H1 (cell line): ENCODE measurements at regions not wholly inside any gene's neighbourhood (a gene's known extent, or its start where the extent isn't known, plus 50 kb on each side); places are given as distances from the start of the nearest gene placed in this dataset.

ENCODE experiments used
- CTCF ChIA-PET: fragments of 300-600 bp; sonication (Branson Sonifier 250); formaldehyde crosslinking; loops from one replicate; lab custom pipeline; 2021; ENCODE audit not compliant: partially characterized antibody; lab: Charles Lee
- POLR2A ChIA-PET: fragments of 300-600 bp; sonication (Branson Sonifier 250); formaldehyde crosslinking; loops from one replicate; lab custom pipeline; 2021; ENCODE audit warnings: inconsistent platforms; ENCODE audit not compliant: partially characterized antibody; lab: Charles Lee
- DNase-seq, 2 experiments: peaks; one replicate each; pipeline versions ENCODE4 v3.0.0 to v3.0.0-alpha.2; 2010 to 2022; ENCODE audit warnings: low spot score in 2 of 2, low read depth in 1 of 2, mixed read lengths in 1 of 2
- FAIRE-seq: peaks from 2 replicates; lab custom pipeline; 2011; peaks lifted over from hg19 to GRCh38; lab: Jason Lieb, UNC
- H2AFZ ChIP-seq: 2 replicates; pipeline ENCODE4 v1.8.1; 2012; ENCODE audit warnings: low read length, inconsistent platforms
- H2AK5ac ChIP-seq: 2 replicates; pipeline ENCODE4 v1.6.1; 2013; ENCODE audit warnings: low read depth, low read length
- H2BK120ac ChIP-seq: replicated peaks from 2 replicates; pipeline ENCODE3; 2013; ENCODE audit warnings: low read depth, low read length, inconsistent platforms
- H2BK12ac ChIP-seq: 2 replicates; pipeline ENCODE4 v1.6.1; 2013; ENCODE audit warnings: low read depth, low read length
- H2BK15ac ChIP-seq: 2 replicates; pipeline ENCODE4 v1.6.1; 2013; ENCODE audit warnings: low read length
- H2BK20ac ChIP-seq: 2 replicates; pipeline ENCODE4 v1.6.1; 2013; ENCODE audit warnings: low read length
- H2BK5ac ChIP-seq: 2 replicates; pipeline ENCODE4 v1.6.1; 2013; ENCODE audit warnings: low read depth, low read length
- H3K14ac ChIP-seq: 2 replicates; pipeline ENCODE4 v1.6.1; 2013; ENCODE audit warnings: inconsistent platforms; ENCODE audit not compliant: insufficient read length
- H3K18ac ChIP-seq: 2 replicates; pipeline ENCODE4 v1.6.1; 2013; ENCODE audit warnings: low read length; ENCODE audit errors: extremely low read depth
- H3K23ac ChIP-seq: 2 replicates; pipeline ENCODE4 v1.6.1; 2013; ENCODE audit warnings: inconsistent platforms; ENCODE audit not compliant: insufficient read length
- H3K23me2 ChIP-seq: 2 replicates; pipeline ENCODE4 v1.6.1; 2013; ENCODE audit warnings: low read depth, low read length
- H3K27ac ChIP-seq: 2 replicates; pipeline ENCODE4 v1.6.1; 2011; ENCODE audit warnings: low read depth, low read length, inconsistent platforms
- H3K27me3 ChIP-seq, 4 experiments: replicated peaks in 1 of 4; 1 replicate in 1 of 4; 2 replicates in 3 of 4; pipeline versions ENCODE4 v1.6.1 to v1.8.1; 2011 to 2013; ENCODE audit warnings: low read length in 3 of 4, mild to moderate bottlenecking in 3 of 4, inconsistent platforms in 2 of 4, mixed read lengths in 2 of 4, moderate library complexity in 1 of 4; ENCODE audit not compliant: control insufficient read depth in 3 of 4, insufficient read depth in 3 of 4; ENCODE audit errors: extremely low read depth in 1 of 4
- H3K36me3 ChIP-seq, 4 experiments: 2 replicates each; pipeline versions ENCODE4 v1.6.1 to v1.8.1; 2011 to 2013; ENCODE audit warnings: mild to moderate bottlenecking in 4 of 4, low read length in 3 of 4, moderate library complexity in 2 of 4, control low read depth in 1 of 4, inconsistent platforms in 1 of 4; ENCODE audit not compliant: insufficient read depth in 4 of 4, control insufficient read depth in 2 of 4
- H3K4ac ChIP-seq: replicated peaks from 2 replicates; pipeline ENCODE3; 2013; ENCODE audit warnings: low read length, low read depth, mixed read lengths, inconsistent platforms; ENCODE audit not compliant: insufficient read length
- H3K4me1 ChIP-seq, 4 experiments: replicated peaks in 1 of 4; 1 replicate in 1 of 4; 2 replicates in 3 of 4; pipeline versions ENCODE4 v1.6.1 to v1.8.1; 2011 to 2013; ENCODE audit warnings: low read length in 3 of 4, inconsistent platforms in 2 of 4, mixed read lengths in 1 of 4; ENCODE audit not compliant: insufficient read depth in 4 of 4, control insufficient read depth in 3 of 4
- H3K4me2 ChIP-seq, 2 experiments: 2 replicates each; pipeline versions ENCODE4 v1.6.1 to v1.8.1; 2011 to 2013; ENCODE audit warnings: low read depth in 2 of 2, low read length in 2 of 2, control low read depth in 1 of 2, inconsistent platforms in 1 of 2, mild to moderate bottlenecking in 1 of 2; ENCODE audit not compliant: insufficient read depth in 1 of 2
- H3K4me3 ChIP-seq, 4 experiments: fragments of 200-600, 300-600 bp in 1 of 4; sonication (generic), shearing (Covaris generic), sonication (Bioruptor Twin) in 1 of 4; 2 replicates each; pipeline versions ENCODE4 v1.5.1 to v1.8.1; 2011 to 2016; ENCODE audit warnings: low read length in 4 of 4, low read depth in 3 of 4, control low read depth in 2 of 4, inconsistent platforms in 2 of 4, mild to moderate bottlenecking in 2 of 4, mixed read lengths in 1 of 4, moderate library complexity in 1 of 4; ENCODE audit not compliant: insufficient read depth in 2 of 4; ENCODE audit errors: extremely low read depth in 1 of 4
- H3K56ac ChIP-seq: replicated peaks from 2 replicates; pipeline ENCODE3; 2013; ENCODE audit warnings: low read depth, mild to moderate bottlenecking, mixed read lengths, low read length, inconsistent platforms; ENCODE audit not compliant: insufficient read length
- H3K79me1 ChIP-seq: 2 replicates; pipeline ENCODE4 v1.6.1; 2013; ENCODE audit warnings: low read depth, low read length, control low read depth
- H3K79me2 ChIP-seq, 2 experiments: 2 replicates each; pipeline versions ENCODE4 v1.6.1 to v1.8.1; 2012 to 2013; ENCODE audit warnings: low read length in 2 of 2, mild to moderate bottlenecking in 2 of 2, inconsistent platforms in 1 of 2; ENCODE audit not compliant: insufficient read depth in 2 of 2, control insufficient read depth in 1 of 2
- H3K9ac ChIP-seq, 4 experiments: replicated peaks in 1 of 4; 1 replicate in 1 of 4; 2 replicates in 3 of 4; pipeline versions ENCODE4 v1.6.1 to v1.8.1; 2011 to 2013; ENCODE audit warnings: low read depth in 3 of 4, low read length in 3 of 4, control low read depth in 2 of 4, mild to moderate bottlenecking in 2 of 4, moderate library complexity in 2 of 4, inconsistent platforms in 1 of 4; ENCODE audit errors: extremely low read depth in 1 of 4
- H3K9me3 ChIP-seq, 2 experiments: 2 replicates each; pipeline versions ENCODE4 v1.6.1 to v1.8.1; 2012 to 2013; ENCODE audit warnings: mild to moderate bottlenecking in 2 of 2, moderate library complexity in 2 of 2, control low read depth in 1 of 2, inconsistent platforms in 1 of 2, low read depth in 1 of 2, low read length in 1 of 2, mixed read lengths in 1 of 2; ENCODE audit not compliant: insufficient read depth in 2 of 2
- H4K20me1 ChIP-seq, 2 experiments: replicated peaks in 1 of 2; 2 replicates each; pipeline versions ENCODE3 to v1.8.1; 2011 to 2013; ENCODE audit warnings: inconsistent platforms in 2 of 2, low read length in 2 of 2, mild to moderate bottlenecking in 1 of 2; ENCODE audit not compliant: insufficient read depth in 2 of 2, control insufficient read depth in 1 of 2
- H4K5ac ChIP-seq: 2 replicates; pipeline ENCODE4 v1.6.1; 2013; ENCODE audit warnings: low read length, low read depth, mixed read lengths, inconsistent platforms; ENCODE audit not compliant: insufficient read length
- H4K8ac ChIP-seq: 2 replicates; pipeline ENCODE4 v1.8.0; 2013; ENCODE audit warnings: mild to moderate bottlenecking, moderate library complexity, low read length, inconsistent platforms; ENCODE audit not compliant: insufficient read depth; ENCODE audit errors: extremely low read depth
- H4K91ac ChIP-seq: replicated peaks from 2 replicates; pipeline ENCODE3; 2013; ENCODE audit warnings: low read length, mixed read lengths, inconsistent platforms; ENCODE audit not compliant: insufficient read length
- EZH2 ChIP-seq: fragments of 200-600 bp; sonication (generic); IDR thresholded peaks from 2 replicates; pipeline ENCODE4 v1.7.1; 2012; ENCODE audit warnings: low read depth, mild to moderate bottlenecking, moderate library complexity, low read length, inconsistent platforms; ENCODE audit not compliant: severe bottlenecking
- POLR2A ChIP-seq, 2 experiments: IDR thresholded peaks; 1 replicate in 1 of 2; 2 replicates in 1 of 2; pipeline ENCODE4 v1.6.1; 2011; ENCODE audit warnings: low read depth in 2 of 2, low read length in 2 of 2, mild to moderate bottlenecking in 2 of 2; ENCODE audit errors: control extremely low read depth in 1 of 2

DNA sequence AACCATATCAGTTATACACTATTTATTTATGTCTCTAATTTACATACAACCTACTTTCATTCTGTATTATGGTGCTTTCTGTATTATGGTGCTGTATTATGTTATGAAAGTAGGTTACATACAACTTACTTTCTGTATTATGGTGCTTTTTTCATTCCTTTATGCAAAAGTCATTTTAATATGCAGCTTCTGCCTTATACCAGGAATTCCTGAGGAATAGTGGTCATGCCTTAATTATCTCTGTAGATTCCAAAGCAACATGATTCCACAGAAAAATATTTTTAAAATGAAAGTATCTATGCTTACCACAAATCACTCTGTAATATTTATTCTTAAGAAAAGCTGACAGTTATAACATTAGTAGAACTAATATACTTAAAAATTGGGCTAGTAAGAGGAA, 922.0 kb upstream of the NRXN1 start:
- no peaks in the 10 kb centered on the region for H4K20me1 ChIP-seq
- no peak overlapping the region for H3K56ac ChIP-seq
- H3K4ac ChIP-seq, result no peak overlapping the region
- H3K18ac ChIP-seq, result no peak overlapping the region
- TF ChIP-seq POLR2A (IDR thresholded peaks at IDR 0.05; ENCODE audit: control extremely low read depth in 1 of 2, low read depth in 2 of 2, low read length in 2 of 2) (no peak), EZH2 (no peak)
- TF ChIP-seq, all 59 proteins: peak for 0
- H3K4me1 ChIP-seq, result no peaks in the 10 kb centered on the region
- no peak overlapping the region for H2BK120ac ChIP-seq
- H3K23me2 ChIP-seq, result no peaks in the 10 kb centered on the region
- H4K91ac ChIP-seq, result no peak overlapping the region
- no peak overlapping the region for H3K27ac ChIP-seq
- CTCF ChIA-PET, result no interaction called here
- H2BK15ac ChIP-seq, result no peak overlapping the region
- H2AFZ ChIP-seq, result no peak overlapping the region
- H3K14ac ChIP-seq, result no peak overlapping the region
- FAIRE-seq (no peak), DNase-seq (no peak)
- no peaks in the 10 kb centered on the region for H3K79me2 ChIP-seq
- peaks cover 11 to 13% of the 10 kb centered on the region in 2 experiments for H3K9me3 ChIP-seq
- no peaks in the 10 kb centered on the region for H3K36me3 ChIP-seq
- H3K9ac ChIP-seq, result no peak overlapping the region
- H3K27me3 ChIP-seq, result peaks cover 0 to 1% (median 0%) of the 10 kb centered on the region in 4 experiments; a peak in 1 of 7 replicates
- no peaks in the 10 kb centered on the region for H3K79me1 ChIP-seq
- H4K8ac ChIP-seq, result no peak overlapping the region
- no peak overlapping the region for H4K5ac ChIP-seq
- H2BK5ac ChIP-seq, result no peak overlapping the region
- H3K4me2 ChIP-seq, result no peak overlapping the region
- no peak overlapping the region for H2BK20ac ChIP-seq
- no peak overlapping the region for H2BK12ac ChIP-seq
- POLR2A ChIA-PET, result no interaction called here
- no peak overlapping the region for H2AK5ac ChIP-seq
- no peak overlapping the region for H3K23ac ChIP-seq
- no peak overlapping the region for H3K4me3 ChIP-seq
